Endothelial cell of umbilical vein (primary cell): ENCODE measurements at regions not wholly inside any gene's neighbourhood (a gene's known extent, or its start where the extent isn't known, plus 50 kb on each side); places are given as distances from the start of the nearest gene placed in this dataset.

Source experiments
- BruUV-seq: library from RNA; stranded (reverse); fragments of 400-500 nt; replicated peaks from 2 replicates; lab custom pipeline; 2021; lab: Mats Ljungman, UMichigan
- CTCF ChIA-PET: fragments of 300-600, 350-600 bp; sonication (Branson Sonifier 250); formaldehyde crosslinking; loops from one replicate; lab custom pipeline; 2021; ENCODE audit warnings: antibody characterized with exemption, inconsistent platforms; lab: Charles Lee
- POLR2A ChIA-PET: fragments of 300-600, 350-600 bp; sonication (Branson Sonifier 250); formaldehyde crosslinking; loops from one replicate; lab custom pipeline; 2021; ENCODE audit warnings: antibody characterized with exemption, inconsistent platforms; lab: Charles Lee
- DNase-seq: peaks from one replicate; pipeline ENCODE4 v3.0.0-alpha.2; 2011; ENCODE audit warnings: low read depth, low spot score
- FAIRE-seq: peaks from 2 replicates; lab custom pipeline; 2011; peaks lifted over from hg19 to GRCh38; lab: Jason Lieb, UNC
- H2AFZ ChIP-seq: 2 replicates; pipeline ENCODE4 v1.6.0; 2012; ENCODE audit warnings: low read depth, low read length, control low read depth, inconsistent platforms
- H3K27ac ChIP-seq: 2 replicates; pipeline ENCODE4 v1.5.1; 2011; ENCODE audit warnings: low read depth, mild to moderate bottlenecking, control low read depth, low read length, moderate library complexity; ENCODE audit not compliant: insufficient read depth
- H3K27me3 ChIP-seq, 2 experiments: 2 replicates each; pipeline versions ENCODE4 v1.6.0 to v1.6.1; 2011; ENCODE audit warnings: low read length in 2 of 2, mixed read lengths in 1 of 2; ENCODE audit not compliant: control insufficient read depth in 2 of 2, insufficient read depth in 2 of 2
- H3K36me3 ChIP-seq, 2 experiments: 2 replicates in 1 of 2; 3 replicates in 1 of 2; pipeline ENCODE4 v1.5.1; 2011; ENCODE audit warnings: low read length in 2 of 2, mild to moderate bottlenecking in 1 of 2, moderate library complexity in 1 of 2; ENCODE audit not compliant: control insufficient read depth in 2 of 2, insufficient read depth in 2 of 2; ENCODE audit errors: extremely low read depth in 1 of 2
- H3K4me1 ChIP-seq: 3 replicates; pipeline ENCODE4 v1.5.1; 2011; ENCODE audit warnings: mild to moderate bottlenecking, low read length; ENCODE audit not compliant: control insufficient read depth, insufficient read depth; ENCODE audit errors: extremely low read depth
- H3K4me2 ChIP-seq: 2 replicates; pipeline ENCODE4 v1.6.1; 2011; ENCODE audit warnings: low read length, control low read depth, mixed read lengths; ENCODE audit not compliant: insufficient read depth
- H3K4me3 ChIP-seq, 3 experiments: fragments of 200-600 bp in 1 of 3; sonication (generic), shearing (Covaris generic) in 1 of 3; replicated peaks in 1 of 3; 2 replicates each; pipeline ENCODE4 v1.5.1; 2011 to 2016; ENCODE audit warnings: control low read depth in 3 of 3, low read length in 3 of 3, mild to moderate bottlenecking in 2 of 3, inconsistent platforms in 1 of 3, low read depth in 1 of 3, moderate library complexity in 1 of 3; ENCODE audit not compliant: insufficient read depth in 1 of 3
- H3K79me2 ChIP-seq: 2 replicates; pipeline ENCODE4 v1.6.0; 2012; ENCODE audit warnings: low read length, inconsistent platforms; ENCODE audit not compliant: control insufficient read depth, insufficient read depth
- H3K9ac ChIP-seq: replicated peaks from 2 replicates; pipeline ENCODE3; 2011; ENCODE audit warnings: low read length, control low read depth; ENCODE audit not compliant: insufficient read depth; ENCODE audit errors: extremely low read depth
- H3K9me1 ChIP-seq: replicated peaks from 3 replicates; pipeline ENCODE4 v1.6.0; 2011; ENCODE audit warnings: mild to moderate bottlenecking, low read length; ENCODE audit not compliant: control insufficient read depth, insufficient read depth; ENCODE audit errors: extremely low read depth
- H3K9me3 ChIP-seq: replicated peaks from 2 replicates; pipeline ENCODE4 v1.5.1; 2012; ENCODE audit warnings: low read length, inconsistent platforms; ENCODE audit not compliant: control insufficient read depth, insufficient read depth
- H4K20me1 ChIP-seq: replicated peaks from 2 replicates; pipeline ENCODE3; 2011; ENCODE audit warnings: mild to moderate bottlenecking, low read length; ENCODE audit not compliant: control insufficient read depth, insufficient read depth; ENCODE audit errors: extremely low read depth
- CTCF ChIP-seq, 2 donors: IDR thresholded peaks; 1 replicate in 1 of 2; 2 replicates in 1 of 2; pipeline ENCODE4 v1.5.1; 2011; ENCODE audit warnings: low read length in 2 of 2, mild to moderate bottlenecking in 2 of 2, moderate library complexity in 2 of 2, control low read depth in 1 of 2, inconsistent platforms in 1 of 2, low read depth in 1 of 2; ENCODE audit not compliant: insufficient read depth in 1 of 2; ENCODE audit errors: extremely low read depth in 1 of 2
- EZH2 ChIP-seq: IDR thresholded peaks from 2 replicates; pipeline ENCODE4 v1.6.1; 2012; ENCODE audit warnings: borderline replicate concordance, low read depth, mild to moderate bottlenecking, moderate library complexity, low read length, inconsistent platforms; ENCODE audit not compliant: severe bottlenecking
- FOS ChIP-seq: IDR thresholded peaks from 2 replicates; pipeline ENCODE4 v1.6.1; 2011; ENCODE audit warnings: mild to moderate bottlenecking, low read length, moderate library complexity, borderline replicate concordance; ENCODE audit not compliant: insufficient read depth
- GATA2 ChIP-seq: IDR thresholded peaks from 2 replicates; pipeline ENCODE4 v1.7.0; 2011; ENCODE audit warnings: low read depth, mild to moderate bottlenecking, moderate library complexity, mixed read lengths, low read length; ENCODE audit not compliant: insufficient read length, insufficient read depth
- JUN ChIP-seq: IDR thresholded peaks from 2 replicates; pipeline ENCODE4 v1.6.1; 2011; ENCODE audit warnings: borderline replicate concordance, low read depth; ENCODE audit not compliant: insufficient read length, insufficient read depth
- MYC ChIP-seq: IDR thresholded peaks from one replicate; pipeline ENCODE4 v1.6.1; 2011; ENCODE audit warnings: mild to moderate bottlenecking, low read depth, low read length
- POLR2A ChIP-seq: IDR thresholded peaks from 2 replicates; pipeline ENCODE4 v1.6.1; 2012; ENCODE audit warnings: low read depth, mild to moderate bottlenecking, control low read depth, low read length
- POLR2AphosphoS5 ChIP-seq: IDR thresholded peaks from 2 replicates; pipeline ENCODE4 v1.6.1; 2012; ENCODE audit warnings: low read depth, mild to moderate bottlenecking, control low read depth, low read length, moderate library complexity; ENCODE audit not compliant: insufficient read depth
- dilution Hi-C: fragments of 300-500 bp; cut with MboI; formaldehyde crosslinking; loops from one replicate; pipeline ENCODE4 v1.15.0; 2019; ENCODE audit warnings: low sequenced_read_pairs; ENCODE audit not compliant: extremely low pct_ligation_motif_present
- intact Hi-C: fragments of 100-400 bp; cut with micrococcal nuclease; formaldehyde crosslinking; loops from one replicate; pipeline ENCODE4 v1.10.0; 2022
- TF ChIP-seq, protein P1 (sequence below): IDR thresholded peaks from 2 replicates; pipeline ENCODE4 v1.6.1; 2011; ENCODE audit not compliant: insufficient read depth, insufficient read length

GRCh38 chr1:63099188-63099587 lies 223.2 kb upstream of the FOXD3 start:
- TF ChIP-seq GATA2 (no peak), EZH2 (no peak), CTCF (IDR thresholded peaks at IDR 0.05; ENCODE audit: extremely low read depth in 1 of 2, insufficient read depth in 1 of 2, low read depth in 1 of 2, low read length in 2 of 2) (no peak), FOS (no peak), JUN (no peak), MYC (no peak), POLR2A (no peak), POLR2AphosphoS5 (no peak)
- TF ChIP-seq, protein P1, sequence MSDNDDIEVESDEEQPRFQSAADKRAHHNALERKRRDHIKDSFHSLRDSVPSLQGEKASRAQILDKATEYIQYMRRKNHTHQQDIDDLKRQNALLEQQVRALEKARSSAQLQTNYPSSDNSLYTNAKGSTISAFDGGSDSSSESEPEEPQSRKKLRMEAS = no peak
- intact Hi-C loops = no loop called here
- DNase-seq (no peak), FAIRE-seq (no peak)
- Histone ChIP-seq H3K4me3 (no peak overlapping the region), H4K20me1 (no peaks in the 10 kb centered on the region), H3K9ac (no peak overlapping the region), H3K79me2 (no peaks in the 10 kb centered on the region), H2AFZ (no peak overlapping the region), H3K27me3 (peaks cover 2 to 3% of the 10 kb centered on the region in 2 experiments), H3K36me3 (no peaks in the 10 kb centered on the region), H3K4me1 (no peaks in the 10 kb centered on the region), H3K27ac (no peak overlapping the region), H3K4me2 (no peak overlapping the region), H3K9me3 (no peaks in the 10 kb centered on the region), H3K9me1 (no peaks in the 10 kb centered on the region)
- BruUV-seq = no TSS peak
- dilution Hi-C loops = no loop called here
- ChIA-PET CTCF (interaction anchor here (0.6 to 0.9 kb wide), 2 partner anchors 11 to 50 kb away, joined by 3 to 4 read pairs; no protein-coding TSS in a partner anchor), POLR2A (no interaction called here)
